Activated effector memory CD4-positive, alpha-beta T cell treated with anti-CD3 and anti-CD28 coated beads, Interleukin-2, amount 50 U/mL, for 16 hours (primary cell): ENCODE measurements at regions not wholly inside any gene's neighbourhood (a gene's known extent, or its start where the extent isn't known, plus 50 kb on each side); places are given as distances from the start of the nearest gene placed in this dataset.
"Not testable (repeated sequence)": the region's sequence is repeated elsewhere in the genome, so short reads cannot be mapped to it uniquely, and the experiment has no call there.

ENCODE experiments used
- DNase-seq: peaks from one replicate; pipeline ENCODE4 v3.0.0-alpha.2; 2020

DNA sequence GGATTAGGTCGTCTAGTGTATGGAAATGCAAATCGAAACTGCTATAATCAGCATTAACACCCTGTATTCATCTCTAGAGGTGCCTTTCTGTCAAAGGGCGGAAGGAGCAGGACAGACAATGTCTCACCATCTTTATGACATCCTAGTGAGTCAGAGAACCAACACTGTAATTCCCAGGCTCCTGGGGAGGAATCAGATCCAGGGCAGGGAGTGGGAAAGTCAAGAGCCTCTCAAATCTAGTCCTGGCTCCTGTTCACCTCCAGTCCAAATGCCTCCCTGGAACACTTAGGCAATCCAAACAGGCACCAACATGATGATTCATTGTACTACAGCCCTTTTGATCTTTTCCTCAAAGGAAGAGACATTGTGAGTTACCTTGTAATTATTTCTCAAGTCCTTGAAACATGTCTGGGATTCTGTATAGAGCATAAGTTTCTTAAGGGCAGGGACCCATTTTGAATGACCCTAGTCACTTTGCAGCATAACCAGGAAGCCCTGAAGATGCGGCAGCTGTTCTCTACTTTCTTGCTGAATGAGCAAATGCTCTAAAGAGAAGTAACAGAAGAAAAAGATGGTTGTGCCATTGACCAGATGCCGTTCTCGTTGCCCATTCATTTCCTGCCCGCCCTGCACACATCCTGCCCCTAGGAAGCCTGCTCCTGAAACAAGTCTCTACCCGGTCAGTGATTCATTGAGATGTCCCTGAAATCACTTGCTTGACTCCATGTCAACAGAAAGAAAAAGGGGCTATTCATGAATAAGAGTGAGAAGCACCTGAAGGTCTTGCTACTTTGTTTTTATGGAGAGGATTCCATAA lies 112.8 kb upstream of the JARID2 start:
- no peak for DNase-seq

- DNase-seq = no peak
Observed at GRCh38 chr6:15137086-15137485, 108.8 kb upstream of the JARID2 start.

DNA sequence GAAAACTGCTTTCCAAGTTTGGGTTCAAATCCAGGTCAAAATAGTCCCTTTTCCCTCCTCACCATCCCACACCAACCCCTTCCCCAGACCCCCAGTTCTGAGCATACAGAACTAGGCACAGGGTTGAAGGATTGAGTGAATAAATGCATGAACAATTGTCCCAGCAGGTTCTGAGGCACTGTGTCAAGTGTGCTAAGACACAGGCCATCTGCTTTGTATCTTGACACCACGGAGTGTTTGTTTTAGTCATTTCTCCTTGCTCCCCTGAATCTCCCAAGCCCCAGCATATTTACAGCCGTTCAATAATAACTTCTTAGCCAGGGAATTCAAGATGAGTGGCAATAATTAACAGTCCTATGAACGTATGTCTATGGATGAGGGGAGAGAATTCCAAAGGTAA lies 102.8 kb upstream of the JARID2 start:
- DNase-seq = no peak

- no peak for DNase-seq
Observed at GRCh38 chr6:15143540-15143939, 102.3 kb upstream of the JARID2 start.

DNA sequence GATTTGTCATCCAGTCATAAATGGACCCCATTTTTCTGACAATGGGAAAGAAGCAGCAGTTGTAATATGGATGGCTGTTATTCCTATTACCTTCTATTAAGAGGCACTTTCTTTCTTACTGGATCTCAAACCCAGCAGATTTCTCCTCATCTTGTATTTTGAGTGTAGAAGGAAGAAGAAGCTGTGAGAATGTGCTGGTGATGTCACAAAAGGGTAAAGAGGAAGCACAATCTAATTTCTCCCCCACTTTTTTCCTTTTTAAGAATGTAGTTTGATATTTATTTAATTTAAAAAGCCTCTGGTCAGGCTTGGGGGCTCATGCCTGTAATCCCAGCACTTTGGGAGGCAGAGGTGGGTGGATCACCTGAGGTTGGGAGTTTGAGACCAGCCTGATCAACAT lies 100.0 kb upstream of the JARID2 start:
- no peak for DNase-seq

DNA sequence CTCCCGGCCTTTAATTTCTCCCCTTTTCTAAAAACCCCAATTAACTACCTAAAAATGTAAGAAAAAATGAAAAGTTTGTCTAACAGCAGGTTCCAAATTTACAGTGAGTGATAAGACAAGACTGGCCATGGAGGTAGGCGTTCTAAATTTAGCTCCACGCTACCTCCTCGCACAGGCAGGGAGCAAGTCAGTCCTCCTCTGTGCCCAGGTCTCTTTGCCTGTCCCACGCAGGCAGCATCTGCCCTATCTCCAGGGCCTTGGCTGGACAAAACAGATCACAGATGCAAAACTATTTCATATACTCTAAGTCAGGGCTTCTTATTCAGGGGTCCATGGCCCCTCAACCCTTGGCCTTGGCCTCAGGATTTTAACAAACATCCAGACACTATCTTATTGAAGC lies 98.0 kb upstream of the JARID2 start:
- DNase-seq = no peak

DNA sequence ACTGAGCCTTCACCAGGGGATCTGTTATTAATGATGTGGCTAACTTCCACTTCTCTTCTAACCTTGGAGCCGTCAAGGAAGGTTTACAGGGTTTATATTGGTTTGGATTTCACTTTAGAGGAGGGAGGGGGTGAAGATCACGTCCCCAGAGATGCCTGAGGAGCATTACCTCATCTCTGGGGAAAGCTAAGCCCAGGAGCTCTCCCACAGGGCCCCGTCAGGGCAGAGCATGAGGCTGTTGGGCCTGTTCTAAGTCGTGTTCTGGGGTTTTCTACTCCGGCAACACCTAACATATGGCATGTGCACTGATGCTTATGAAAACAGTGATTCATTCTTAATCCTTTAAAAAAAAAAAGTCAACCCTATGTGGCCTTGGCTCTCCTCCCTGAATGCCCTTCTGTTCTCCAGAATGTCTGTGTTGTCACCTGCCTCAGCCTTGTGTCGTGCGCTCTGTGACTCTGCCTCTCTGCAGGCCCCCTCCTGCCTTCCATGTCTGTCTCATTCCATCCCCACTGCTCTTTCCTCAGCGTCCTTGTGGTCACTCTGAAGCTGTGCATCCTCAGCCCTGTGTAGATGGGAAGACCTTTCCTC lies 97.4 kb upstream of the JARID2 start:
- DNase-seq = no peak

DNA sequence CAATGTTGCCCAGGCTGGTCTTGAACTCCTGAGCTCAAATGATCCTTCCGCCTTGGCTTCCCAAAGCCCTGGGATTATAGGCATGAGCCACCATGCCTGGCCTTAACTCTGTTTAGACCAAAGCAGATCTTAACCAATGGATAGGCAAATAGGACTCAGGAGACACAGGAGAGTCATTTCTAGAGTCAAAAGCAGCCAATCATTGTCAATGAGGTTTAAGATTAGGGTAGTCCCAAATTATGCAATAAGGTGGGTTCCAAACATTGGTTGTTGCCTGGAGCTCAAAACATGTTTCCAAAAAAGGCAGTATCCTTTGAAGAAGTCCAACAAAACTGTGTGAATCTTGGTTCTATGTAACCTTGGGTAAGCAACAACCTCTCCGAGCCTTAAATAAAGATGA lies 95.7 kb upstream of the JARID2 start:
- no peak for DNase-seq

GRCh38 chr6:15152700-15153099 lies 93.2 kb upstream of the JARID2 start:
- DNase-seq = no peak

- DNase-seq = no peak
Observed at GRCh38 chr6:15153191-15153590, 92.7 kb upstream of the JARID2 start.

- DNase-seq = no peak
Observed at GRCh38 chr6:15157479-15157878, 88.4 kb upstream of the JARID2 start.

DNA sequence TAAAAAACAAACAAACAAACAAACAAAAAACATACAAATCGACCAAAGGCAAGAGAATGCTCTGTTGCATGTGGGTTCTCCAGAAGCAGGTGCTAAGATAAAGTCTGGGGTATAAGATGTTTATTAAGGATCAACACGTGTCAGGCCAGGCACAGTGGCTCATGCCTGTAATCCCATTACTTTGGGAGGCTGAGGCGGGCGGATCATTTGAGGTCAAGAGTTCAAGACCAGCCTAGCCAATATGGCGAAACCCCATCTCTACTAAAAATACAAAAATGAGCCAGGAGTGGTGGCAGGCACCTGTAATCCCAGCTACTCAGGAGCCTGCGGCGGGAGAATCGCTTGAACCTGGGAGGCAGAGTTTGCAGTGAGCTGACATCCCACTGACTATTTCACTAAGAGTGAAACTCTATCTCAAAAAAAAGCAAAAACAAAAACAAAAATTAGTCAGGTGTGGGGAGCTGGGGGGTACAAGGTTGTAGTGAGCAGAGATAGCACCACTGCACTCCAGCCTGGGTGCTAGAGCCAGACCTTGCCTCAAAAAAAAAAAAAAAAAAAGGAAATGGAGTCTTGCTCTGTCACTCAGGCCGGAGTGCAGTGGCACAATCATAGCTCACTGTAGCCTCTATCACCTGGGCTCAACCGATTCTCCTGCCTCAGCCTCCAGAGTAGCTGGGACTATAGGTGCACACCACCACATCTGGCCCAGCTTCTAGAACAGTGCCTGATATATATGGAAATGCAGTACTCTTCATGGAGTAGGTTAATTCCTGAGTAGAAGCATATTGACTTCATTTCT lies 86.8 kb upstream of the JARID2 start:
- DNase-seq = no peak

DNA sequence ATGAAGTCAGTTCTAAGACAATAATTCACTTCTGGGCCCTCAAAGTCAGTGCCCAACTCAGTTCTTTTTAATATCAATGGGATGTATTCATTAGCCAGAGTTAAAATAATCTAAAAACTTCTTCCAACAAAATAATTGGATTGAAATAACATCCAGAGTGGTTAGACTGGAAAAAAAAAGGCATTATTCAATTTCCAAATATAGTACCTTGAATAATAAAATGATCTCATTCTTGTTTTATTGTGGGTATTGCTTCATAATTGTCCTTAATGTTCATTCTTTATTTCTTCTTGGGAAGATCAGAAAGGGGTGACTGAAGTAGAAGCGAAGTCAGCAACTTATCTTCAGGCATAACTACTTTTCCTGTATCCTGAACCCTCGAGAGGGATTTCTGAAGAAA lies 85.1 kb upstream of the JARID2 start:
- DNase-seq = no peak

DNA sequence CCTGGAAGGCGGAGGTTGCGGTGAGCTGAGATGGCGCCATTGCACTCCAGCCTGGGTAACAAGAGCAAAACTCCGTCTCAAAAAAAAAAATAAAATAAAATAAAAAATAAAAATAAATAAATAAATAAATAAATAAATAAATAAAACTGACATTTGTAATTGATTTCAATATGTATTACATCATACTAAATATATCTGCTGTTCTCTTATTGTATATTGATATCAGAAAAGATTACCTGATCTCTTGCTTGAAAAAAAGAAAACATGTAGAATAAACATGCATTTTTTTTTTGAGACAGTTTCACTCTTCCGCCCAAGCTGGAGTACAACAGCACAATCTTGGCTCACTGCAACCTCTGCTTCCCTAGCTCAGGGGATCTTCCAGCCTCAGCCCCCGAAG lies 81.0 kb upstream of the JARID2 start:
- DNase-seq = not testable (repeated sequence)

GRCh38 chr6:15166121-15166520 lies 79.7 kb upstream of the JARID2 start:
- DNase-seq = no peak

DNA sequence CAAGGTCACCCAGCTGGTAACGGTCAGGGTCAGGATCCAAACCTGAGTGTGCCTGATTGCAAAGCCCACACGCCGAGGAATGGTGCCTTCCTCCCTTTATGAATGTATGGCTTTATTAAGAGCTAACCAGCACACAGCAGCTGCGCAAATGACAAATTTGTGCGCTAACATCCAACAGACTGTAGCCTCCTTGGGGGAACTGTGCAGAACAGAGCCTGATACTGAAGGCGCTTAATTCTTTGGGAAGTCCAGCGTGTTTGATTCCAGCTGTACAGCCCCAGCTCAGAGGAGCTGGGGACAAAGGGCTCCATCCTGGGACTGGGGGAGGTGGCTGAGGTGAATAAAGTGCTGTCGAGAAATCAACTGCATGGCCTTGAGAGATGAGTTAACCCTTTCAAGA lies 75.7 kb upstream of the JARID2 start:
- DNase-seq = no peak

- no peak for DNase-seq
Observed at GRCh38 chr6:15171026-15171425, 74.8 kb upstream of the JARID2 start.

DNA sequence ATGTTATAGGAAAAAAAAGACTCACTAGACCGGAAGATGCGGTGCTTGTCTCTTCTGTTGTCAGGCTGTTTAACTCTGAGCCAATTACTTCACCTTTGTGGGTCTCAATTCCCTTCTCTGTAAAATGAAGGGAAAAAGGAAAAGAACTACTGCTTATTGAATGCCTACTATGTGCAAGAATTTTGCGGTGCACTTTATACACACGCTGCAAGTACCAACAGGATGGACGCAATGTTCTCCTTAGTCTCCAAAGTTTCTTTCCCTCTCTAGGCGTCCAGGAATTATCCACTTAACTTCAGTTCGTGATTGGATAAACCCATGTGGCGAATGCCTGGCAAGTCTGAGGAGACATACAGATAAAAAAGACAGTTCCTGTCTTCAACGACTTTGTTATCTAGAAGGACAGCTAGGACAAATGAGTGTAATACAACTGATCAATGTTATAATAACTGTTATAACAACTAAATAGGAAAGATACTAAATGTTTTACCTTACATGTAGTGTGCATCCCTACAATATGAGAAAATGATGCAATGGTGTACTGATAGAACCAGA lies 69.0 kb upstream of the JARID2 start:
- no peak for DNase-seq

GRCh38 chr6:15183979-15184378 lies 61.9 kb upstream of the JARID2 start:
- DNase-seq = peak; percentile 66

DNA sequence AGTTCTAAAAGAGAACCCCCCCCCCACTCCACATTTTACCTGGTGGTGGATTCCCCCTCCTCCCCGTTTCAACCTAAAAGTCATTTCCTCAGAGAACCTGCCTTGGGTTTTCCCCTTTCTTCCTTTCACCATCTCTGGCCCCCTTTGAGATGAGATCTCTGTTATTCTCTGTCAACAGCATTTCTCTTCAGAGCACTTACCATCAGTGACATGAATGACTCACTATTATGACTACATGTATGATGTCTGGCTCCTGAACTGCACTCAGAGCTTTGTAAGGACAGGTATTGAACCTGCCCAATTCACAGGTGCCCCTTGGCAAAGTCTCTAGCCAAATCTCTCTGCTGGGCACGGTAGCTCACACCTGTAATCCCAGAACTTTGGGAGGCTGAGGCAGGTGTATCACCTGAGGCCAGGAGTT lies 61.4 kb upstream of the JARID2 start:
- DNase-seq = peak; percentile 61

GRCh38 chr6:15185111-15185510 lies 60.8 kb upstream of the JARID2 start:
- DNase-seq = peak; percentile 19

DNA sequence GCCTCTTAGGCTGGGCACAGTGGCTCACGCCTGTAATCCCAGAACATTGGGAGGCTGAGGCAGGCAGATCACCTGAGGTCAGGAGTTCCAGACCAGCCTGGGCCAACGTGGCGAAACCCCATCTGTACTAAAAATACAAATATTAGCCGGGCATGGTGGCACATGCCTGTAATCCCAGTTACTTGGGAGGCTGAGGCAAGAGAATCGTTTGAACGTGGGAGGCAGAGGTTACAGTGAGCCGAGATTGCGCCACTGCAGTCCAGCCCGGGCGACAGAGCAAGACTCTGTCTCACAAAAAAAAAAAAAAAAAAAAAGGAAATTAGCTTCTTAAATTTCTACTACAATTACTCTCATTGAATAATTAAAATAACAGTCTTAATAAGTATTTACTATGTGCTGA lies 52.4 kb upstream of the JARID2 start:
- DNase-seq = peak; percentile 28

DNA sequence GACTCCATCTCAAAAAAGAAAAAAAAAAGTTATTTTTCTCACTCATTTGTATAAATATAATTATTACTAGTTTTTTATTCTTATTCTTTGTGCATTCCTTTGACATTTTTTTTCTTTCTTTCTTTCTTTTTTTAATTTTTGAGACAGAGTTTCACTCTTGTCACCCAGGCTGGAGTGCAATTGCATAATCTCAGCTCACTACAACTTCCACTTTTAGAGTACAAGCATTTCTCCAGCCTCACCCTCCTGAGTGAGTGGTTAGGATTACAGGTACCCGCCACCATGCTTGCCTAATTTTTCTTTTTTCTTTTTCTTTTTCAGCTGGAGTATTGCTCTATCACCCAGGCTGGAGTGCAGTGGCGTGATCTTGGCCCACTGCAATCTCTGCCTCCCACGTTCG lies 51.4 kb upstream of the JARID2 start:
- DNase-seq = no peak
